HEK293T (cell line): ENCODE measurements at regions not wholly inside any gene's neighbourhood (a gene's known extent, or its start where the extent isn't known, plus 50 kb on each side); places are given as distances from the start of the nearest gene placed in this dataset.

Source experiments
- ARNT ChIP-seq: fragments of 450-650 bp; IDR thresholded peaks from 2 replicates; pipeline ENCODE4 v1.6.1; 2017; ENCODE audit warnings: mild to moderate bottlenecking
- CTBP1 ChIP-seq: fragments of 450-650 bp; IDR thresholded peaks from 2 replicates; pipeline ENCODE4 v1.6.1; 2016; ENCODE audit warnings: borderline replicate concordance
- ELF4 ChIP-seq: fragments of 450-650 bp; IDR thresholded peaks from 2 replicates; pipeline ENCODE4 v1.6.1; 2017; ENCODE audit warnings: antibody characterized with exemption
- FOXA1 ChIP-seq: fragments of 450-650 bp; IDR thresholded peaks from 2 replicates; pipeline ENCODE4 v1.6.1; 2016; ENCODE audit warnings: mild to moderate bottlenecking
- FOXM1 ChIP-seq: fragments of 450-650 bp; IDR thresholded peaks from 2 replicates; pipeline ENCODE4 v1.6.1; 2017; ENCODE audit warnings: mild to moderate bottlenecking, borderline replicate concordance
- HDGF ChIP-seq: fragments of 450-650 bp; IDR thresholded peaks from 2 replicates; pipeline ENCODE4 v1.6.1; 2017; ENCODE audit warnings: antibody characterized with exemption, borderline replicate concordance
- LEF1 ChIP-seq: fragments of 450-650 bp; IDR thresholded peaks from 2 replicates; pipeline ENCODE4 v1.6.1; 2017; ENCODE audit warnings: mild to moderate bottlenecking, borderline replicate concordance
- NFRKB ChIP-seq: fragments of 450-650 bp; IDR thresholded peaks from 2 replicates; pipeline ENCODE4 v1.6.1; 2016; ENCODE audit warnings: mild to moderate bottlenecking, moderate library complexity
- SP1 ChIP-seq: fragments of 450-650 bp; IDR thresholded peaks from 2 replicates; pipeline ENCODE4 v1.6.1; 2017
- SUZ12 ChIP-seq: fragments of 450-650 bp; IDR thresholded peaks from 2 replicates; pipeline ENCODE4 v1.6.1; 2016; ENCODE audit warnings: mild to moderate bottlenecking
- TARDBP ChIP-seq: fragments of 450-650 bp; IDR thresholded peaks from 2 replicates; pipeline ENCODE4 v1.6.1; 2016
- ZNF384 ChIP-seq: fragments of 450-650 bp; IDR thresholded peaks from 2 replicates; pipeline ENCODE4 v1.6.1; 2016

- TF ChIP-seq NFRKB (no peak), SUZ12 (no peak), HDGF (no peak), LEF1 (no peak), CTBP1 (no peak), TARDBP (no peak), SP1 (no peak), ARNT (no peak), FOXA1 (no peak), FOXM1 (no peak), ELF4 (no peak), ZNF384 (no peak)
These were observed 312.0 kb downstream of the TLE1 start for GRCh38 chr9:81377320-81377719.
